HEK293 (cell line): ENCODE measurements at regions not wholly inside any gene's neighbourhood (a gene's known extent, or its start where the extent isn't known, plus 50 kb on each side); places are given as distances from the start of the nearest gene placed in this dataset.

Experiments used
- AEBP2 ChIP-seq: fragments of 450-650 bp; formaldehyde crosslinking; IDR thresholded peaks from 2 replicates; pipeline ENCODE4 v1.5.1; 2016; ENCODE audit warnings: missing biosample characterization, missing genetic modification characterization, borderline replicate concordance
- CTCF ChIP-seq: fragments of 450-650 bp; formaldehyde crosslinking; IDR thresholded peaks from 2 replicates; pipeline ENCODE4 v1.5.1; 2016; ENCODE audit warnings: missing biosample characterization, missing genetic modification characterization
- INSM2 ChIP-seq: fragments of 450-650 bp; formaldehyde crosslinking; IDR thresholded peaks from 2 replicates; pipeline ENCODE4 v1.5.1; 2016; ENCODE audit warnings: missing biosample characterization, missing genetic modification characterization
- PRDM2 ChIP-seq: fragments of 450-650 bp; formaldehyde crosslinking; IDR thresholded peaks from 2 replicates; pipeline ENCODE4 v1.5.1; 2016; ENCODE audit warnings: missing biosample characterization, missing genetic modification characterization, borderline replicate concordance
- REST ChIP-seq: fragments of 450-650 bp; formaldehyde crosslinking; IDR thresholded peaks from 2 replicates; pipeline ENCODE4 v1.5.1; 2016; ENCODE audit warnings: missing biosample characterization, missing genetic modification characterization
- SALL2 ChIP-seq: fragments of 450-650 bp; formaldehyde crosslinking; IDR thresholded peaks from 2 replicates; pipeline ENCODE4 v1.5.0; 2017; ENCODE audit warnings: missing biosample characterization, mild to moderate bottlenecking, missing genetic modification characterization, borderline replicate concordance
- SETDB1 ChIP-seq: IDR thresholded peaks from one replicate; pipeline ENCODE4 v1.6.1; 2017; ENCODE audit warnings: mild to moderate bottlenecking, low read length, moderate library complexity, mixed read lengths; ENCODE audit not compliant: insufficient read length
- TCF7L2 ChIP-seq: IDR thresholded peaks from 2 replicates; pipeline ENCODE4 v1.6.1; 2011; ENCODE audit warnings: low read depth, mild to moderate bottlenecking, inconsistent platforms, low read length, moderate library complexity, borderline replicate concordance
- ZBTB11 ChIP-seq: fragments of 450-650 bp; formaldehyde crosslinking; conservative IDR thresholded peaks from 2 replicates; pipeline ENCODE4 v1.5.1; 2016; ENCODE audit warnings: low read depth, missing biosample characterization, missing genetic modification characterization
- ZBTB26 ChIP-seq: fragments of 450-650 bp; formaldehyde crosslinking; optimal IDR thresholded peaks from 2 replicates; pipeline ENCODE3; 2016; ENCODE audit warnings: missing biosample characterization, mild to moderate bottlenecking, missing genetic modification characterization
- ZNF2 ChIP-seq: fragments of 450-650 bp; formaldehyde crosslinking; IDR thresholded peaks from 2 replicates; pipeline ENCODE4 v1.5.1; 2016; ENCODE audit warnings: missing biosample characterization, missing genetic modification characterization
- ZNF501 ChIP-seq: fragments of 450-650 bp; formaldehyde crosslinking; IDR thresholded peaks from 2 replicates; pipeline ENCODE4 v1.5.1; 2016; ENCODE audit warnings: missing biosample characterization, missing genetic modification characterization
- ZNF580 ChIP-seq: fragments of 450-650 bp; formaldehyde crosslinking; IDR thresholded peaks from 2 replicates; pipeline ENCODE4 v1.5.1; 2016; ENCODE audit warnings: missing biosample characterization, missing genetic modification characterization

- TF ChIP-seq CTCF (tag by site-specific recombination) (no peak), AEBP2 (tag by site-specific recombination) (no peak), SALL2 (tag by site-specific recombination) (no peak), ZNF2 (tag by site-specific recombination) (no peak), ZBTB26 (tag by site-specific recombination) (no peak), INSM2 (tag by site-specific recombination) (no peak), ZNF580 (tag by site-specific recombination) (no peak), ZNF501 (no peak), SETDB1 (no peak), PRDM2 (tag by site-specific recombination) (no peak), ZBTB11 (tag by site-specific recombination) (no peak), REST (tag by site-specific recombination) (no peak), TCF7L2 (no peak)
Measured at GRCh38 chrX:7270933-7271332, 123.0 kb upstream of the PUDP start.
